HG03025 (cell line): ENCODE measurements at regions not wholly inside any gene's neighbourhood (a gene's known extent, or its start where the extent isn't known, plus 50 kb on each side); places are given as distances from the start of the nearest gene placed in this dataset.
"Not testable (repeated sequence)": the region's sequence is repeated elsewhere in the genome, so short reads cannot be mapped to it uniquely, and the experiment has no call there.

Experiments
- ATAC-seq: cut with Tn5 transposase; IDR thresholded peaks from one replicate; pipeline ENCODE4 v1.9.1; 2021; ENCODE audit warnings: mild to moderate bottlenecking, moderate library complexity; ENCODE audit not compliant: unreplicated experiment, low FRiP score

- ATAC-seq = no peak
Measured at GRCh38 chr2:58803192-58803591, 562.1 kb upstream of the FANCL start.

- ATAC-seq = no peak
Measured at GRCh38 chr2:58800881-58801280, 559.8 kb upstream of the FANCL start.

- no peak for ATAC-seq
Measured at GRCh38 chr2:58798676-58799208, 557.6 kb upstream of the FANCL start.

DNA sequence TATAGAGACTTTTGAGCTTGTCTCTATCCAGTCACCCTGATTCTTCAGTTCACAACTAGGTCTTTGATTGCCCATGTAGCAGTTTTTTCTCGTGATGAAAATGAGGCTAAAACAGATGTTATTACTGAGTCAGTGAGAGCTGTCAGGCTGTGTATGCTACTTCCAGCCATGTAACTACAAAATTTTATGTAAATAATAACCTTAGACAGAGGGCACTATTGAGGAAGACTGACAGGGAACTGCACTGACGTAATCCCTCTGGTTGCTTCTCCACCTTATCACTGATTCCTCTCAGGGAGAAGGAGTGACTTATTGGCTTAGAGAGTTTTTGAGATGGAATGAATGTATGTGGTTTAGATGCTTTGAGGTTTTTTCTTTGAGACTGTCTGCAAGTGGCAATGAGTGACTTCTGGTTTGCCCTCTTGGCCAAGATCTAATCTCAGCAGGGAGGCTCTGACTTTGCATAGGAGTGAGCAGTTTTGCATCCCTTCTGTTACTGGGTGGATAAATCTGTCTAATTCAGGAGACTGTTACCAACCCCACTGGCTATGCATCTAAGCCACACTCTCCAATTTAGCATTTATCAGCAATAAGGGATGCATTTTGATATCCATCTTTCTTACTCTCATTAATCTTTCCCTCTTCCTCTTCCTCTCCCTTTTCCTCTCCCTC is 555.2 kb upstream of the FANCL start:
- ATAC-seq = no peak

DNA sequence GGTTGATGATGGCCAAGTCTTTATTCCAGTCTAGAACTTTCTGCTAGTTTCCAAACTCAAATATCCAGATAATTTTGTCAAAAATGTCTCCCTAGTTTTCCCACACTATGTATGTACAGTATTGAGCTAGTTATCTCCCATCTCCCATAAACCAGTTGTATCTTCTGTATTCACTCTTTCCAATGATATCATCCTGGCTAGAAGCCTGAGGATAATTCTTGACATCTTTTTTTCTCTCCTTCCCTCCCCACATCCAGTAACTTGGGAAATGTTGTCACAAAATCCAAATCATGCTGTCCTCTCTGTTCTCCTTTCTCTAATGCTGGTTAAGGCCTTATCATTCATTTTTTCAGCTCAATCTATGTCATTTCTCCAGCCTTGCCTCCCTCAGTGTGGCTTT is 553.8 kb upstream of the FANCL start:
- no peak for ATAC-seq

- ATAC-seq = peak; percentile 66
Measured at GRCh38 chr2:58794103-58794502, 553.0 kb upstream of the FANCL start.

DNA sequence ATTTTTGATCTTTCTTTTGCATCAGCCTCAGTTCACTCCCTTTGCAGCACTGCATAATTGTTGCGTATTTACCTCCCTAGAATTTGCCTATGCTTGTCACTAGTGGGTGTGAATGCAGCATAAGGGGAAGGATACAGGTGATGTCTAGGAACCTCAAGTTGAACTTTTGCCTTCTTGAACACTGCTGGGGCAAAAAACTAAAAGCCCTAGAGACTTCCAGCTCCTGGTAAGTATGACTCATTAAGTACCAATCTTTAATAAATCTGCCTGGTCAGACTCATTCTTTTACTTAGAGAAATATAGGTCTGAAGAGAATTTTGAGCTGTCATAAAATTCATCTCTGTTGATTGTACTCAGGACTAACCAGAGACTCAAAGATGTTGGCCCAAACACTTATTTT is 547.3 kb upstream of the FANCL start:
- no peak for ATAC-seq

GRCh38 chr2:58770846-58771245 is 529.7 kb upstream of the FANCL start:
- ATAC-seq = no peak

DNA sequence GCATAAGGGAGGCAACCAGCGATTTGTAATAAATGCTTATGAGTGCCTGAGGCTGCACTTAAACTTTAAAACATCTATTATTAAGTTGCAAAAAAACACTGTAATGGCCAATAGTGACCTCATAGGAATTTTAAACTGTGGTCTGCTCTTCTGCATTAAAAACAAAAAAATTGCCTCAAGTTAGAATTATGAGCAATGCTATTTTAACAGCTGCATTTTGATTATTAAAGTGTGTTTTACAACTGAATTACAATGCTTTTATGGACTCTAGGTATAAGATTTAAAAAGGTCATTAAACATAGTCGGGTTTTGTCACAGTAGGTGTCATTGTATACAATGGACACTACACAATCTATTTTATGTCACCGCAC is 528.7 kb upstream of the FANCL start:
- ATAC-seq = no peak

DNA sequence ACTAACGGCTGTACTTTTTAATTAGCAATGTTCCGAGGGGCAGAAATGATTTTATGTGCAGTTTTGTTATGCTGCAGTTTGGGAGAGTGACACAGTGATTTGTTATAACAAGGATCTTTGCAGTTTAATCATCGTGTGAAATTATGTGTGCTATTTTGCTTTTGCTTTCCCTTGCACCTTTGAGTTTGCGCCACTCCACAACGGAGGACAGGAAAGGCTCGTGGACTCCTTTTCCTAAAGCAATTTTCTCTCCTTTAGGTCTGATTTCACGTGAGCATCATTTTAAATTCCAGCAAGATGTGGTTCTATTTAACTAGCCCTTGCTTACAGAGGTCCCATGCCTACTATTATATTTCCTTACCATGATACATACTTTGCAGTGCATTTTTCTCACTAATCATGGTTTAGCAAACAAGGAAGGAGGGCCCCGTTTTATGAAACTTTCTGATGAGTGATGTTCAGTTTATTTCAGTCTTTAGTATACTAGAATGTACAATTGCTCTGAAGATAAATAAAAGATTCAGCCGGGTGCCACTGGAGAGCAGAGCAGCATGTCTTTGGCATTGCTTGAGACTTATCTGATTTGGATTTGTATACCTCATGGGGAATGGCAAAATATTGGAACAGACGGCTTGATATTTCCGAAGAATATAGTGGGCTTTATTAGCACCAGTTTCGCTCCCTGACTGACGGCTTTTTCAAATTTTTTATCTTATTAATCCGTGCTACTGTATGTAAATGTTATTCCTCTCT is 528.2 kb upstream of the FANCL start:
- no peak for ATAC-seq

- ATAC-seq = no peak
Measured at GRCh38 chr2:58768715-58769080, 527.6 kb upstream of the FANCL start.

DNA sequence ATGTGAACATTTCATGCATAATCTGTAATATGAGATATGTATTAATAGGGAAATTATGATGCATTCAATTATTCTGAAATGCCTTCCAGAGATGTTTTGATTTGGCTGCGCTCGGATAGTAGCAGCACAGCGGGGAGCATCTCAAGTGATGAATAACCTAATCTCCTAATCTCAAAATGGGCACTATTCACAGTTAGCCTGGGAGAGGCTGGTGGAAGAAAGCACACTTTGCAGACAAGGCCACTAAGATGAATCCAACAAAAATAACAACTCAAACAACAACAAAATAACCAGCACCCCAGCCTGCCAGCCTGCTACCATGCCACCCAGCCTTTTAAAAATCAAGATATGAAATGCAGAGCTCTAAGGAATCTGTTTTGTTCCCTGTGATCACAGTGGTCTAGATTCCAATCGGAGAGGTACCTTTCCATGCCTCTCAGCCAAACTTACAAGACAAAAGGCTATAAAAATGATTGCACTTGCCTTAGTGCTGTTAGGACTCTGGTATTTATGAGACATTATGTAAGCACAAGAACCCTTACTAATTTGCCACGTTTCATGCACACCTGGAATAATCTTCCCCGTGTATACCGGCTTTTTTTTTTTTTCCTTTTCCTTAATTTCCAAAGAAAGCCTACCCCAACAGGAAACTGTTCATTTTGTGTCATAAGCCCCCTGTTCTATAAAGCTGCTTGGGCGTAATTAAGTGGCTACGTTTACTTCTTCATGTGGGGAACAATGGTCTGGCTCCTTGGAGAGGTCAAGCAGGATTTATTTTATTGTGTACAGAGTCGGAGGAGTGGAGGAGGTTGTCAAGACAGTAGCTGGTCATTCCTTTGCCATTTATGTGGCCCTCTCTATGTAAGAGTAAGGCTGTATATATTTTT is 526.9 kb upstream of the FANCL start:
- ATAC-seq = no peak

GRCh38 chr2:58764338-58765104 is 523.4 kb upstream of the FANCL start:
- no peak for ATAC-seq

DNA sequence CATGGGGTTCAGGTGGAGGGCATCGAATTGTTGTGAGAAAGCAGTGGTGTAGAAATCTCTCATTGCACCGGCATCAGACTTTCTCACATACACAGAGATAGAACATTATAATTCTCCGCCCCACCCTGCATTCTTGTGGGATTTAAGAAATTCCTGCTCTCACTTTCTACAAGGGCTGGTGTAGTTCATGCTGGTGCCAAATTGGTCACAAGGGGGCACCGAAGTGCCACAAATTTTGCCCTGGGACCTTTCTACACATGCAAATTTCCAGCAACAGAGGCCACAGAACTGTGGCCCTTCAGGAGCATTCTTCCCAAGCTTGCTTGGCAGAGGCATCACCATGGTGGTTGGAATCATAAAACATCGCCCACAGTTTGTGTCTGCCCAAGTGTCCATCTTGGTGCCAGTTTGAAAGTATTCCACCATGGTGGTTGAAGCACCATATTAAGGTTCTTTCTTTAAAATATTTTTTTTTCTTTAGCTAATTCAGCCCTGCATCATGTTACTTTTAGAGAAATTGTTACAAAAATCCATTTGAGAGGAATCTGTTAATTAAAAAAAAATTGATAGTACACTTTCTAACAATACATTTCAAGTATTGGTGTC is 521.2 kb upstream of the FANCL start:
- peak; percentile 76 for ATAC-seq

- ATAC-seq = no peak
Measured at GRCh38 chr2:58757971-58758370, 516.8 kb upstream of the FANCL start.

GRCh38 chr2:58756336-58756735 is 515.2 kb upstream of the FANCL start:
- ATAC-seq = no peak

DNA sequence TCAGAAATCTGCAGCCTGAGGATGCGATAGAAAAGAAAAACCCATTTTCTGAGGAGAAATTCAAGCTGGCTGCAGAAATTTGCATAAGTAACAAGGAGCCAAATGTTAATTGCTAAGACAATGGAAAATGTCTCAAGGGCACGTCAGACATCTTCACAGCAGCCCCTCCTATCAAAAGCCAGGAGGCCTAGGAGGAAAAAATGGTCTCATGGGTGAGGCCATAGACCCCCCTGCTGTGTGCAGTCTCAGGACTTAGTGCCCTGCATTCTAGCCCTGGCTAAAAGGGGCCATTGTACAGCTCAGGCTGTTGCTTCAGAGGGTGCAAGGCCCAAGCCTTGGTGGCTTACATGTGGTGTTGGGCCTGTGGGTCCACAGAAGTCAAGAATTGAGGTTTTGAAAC is 511.4 kb upstream of the FANCL start:
- ATAC-seq = not testable (repeated sequence)

DNA sequence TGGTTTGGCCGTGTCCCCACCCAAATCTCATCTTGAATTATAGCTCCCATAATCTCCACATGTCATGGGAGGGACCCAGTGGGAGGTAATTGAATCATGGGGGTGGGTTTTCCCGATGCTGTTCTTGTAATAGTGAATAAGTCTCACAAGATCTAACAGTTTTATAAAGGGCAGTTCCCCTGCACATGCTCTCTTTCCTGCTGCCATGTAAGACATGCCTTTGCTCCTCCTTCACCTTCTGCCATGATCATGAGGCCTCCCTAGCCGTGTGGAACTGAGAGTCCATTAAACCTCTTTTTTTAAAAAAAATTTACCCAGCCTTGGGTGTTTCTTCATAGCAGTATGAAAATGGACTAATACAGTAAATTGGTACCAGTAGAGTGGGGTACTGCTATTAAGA is 510.6 kb upstream of the FANCL start:
- not testable (repeated sequence) for ATAC-seq

DNA sequence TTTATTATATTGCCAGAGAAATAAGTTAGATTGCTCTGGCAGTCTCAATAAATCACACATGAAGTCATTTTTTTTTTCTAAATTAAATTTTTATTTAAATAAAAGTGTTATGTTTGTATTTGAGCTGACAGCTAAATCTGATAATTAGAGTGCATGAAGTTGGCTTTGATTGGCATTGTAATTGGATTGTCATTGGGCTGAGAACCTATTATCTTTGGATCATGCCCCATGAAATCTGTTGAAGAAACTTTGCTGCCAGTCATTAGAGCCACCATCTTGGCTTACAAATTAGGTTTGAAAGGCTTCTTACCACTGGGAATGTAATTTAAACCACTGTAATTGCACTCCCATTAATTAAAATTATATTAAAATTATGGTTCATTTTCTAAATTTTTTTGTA is 507.9 kb upstream of the FANCL start:
- ATAC-seq = no peak

GRCh38 chr2:58745334-58745733 is 504.2 kb upstream of the FANCL start:
- not testable (repeated sequence) for ATAC-seq
